Fibroblast of skin of right biceps (primary cell): ENCODE measurements at regions not wholly inside any gene's neighbourhood (a gene's known extent, or its start where the extent isn't known, plus 50 kb on each side); places are given as distances from the start of the nearest gene placed in this dataset.

Source experiments
- DNase-seq: peaks from one replicate; pipeline ENCODE4 v3.0.0-alpha.2; 2013

DNA sequence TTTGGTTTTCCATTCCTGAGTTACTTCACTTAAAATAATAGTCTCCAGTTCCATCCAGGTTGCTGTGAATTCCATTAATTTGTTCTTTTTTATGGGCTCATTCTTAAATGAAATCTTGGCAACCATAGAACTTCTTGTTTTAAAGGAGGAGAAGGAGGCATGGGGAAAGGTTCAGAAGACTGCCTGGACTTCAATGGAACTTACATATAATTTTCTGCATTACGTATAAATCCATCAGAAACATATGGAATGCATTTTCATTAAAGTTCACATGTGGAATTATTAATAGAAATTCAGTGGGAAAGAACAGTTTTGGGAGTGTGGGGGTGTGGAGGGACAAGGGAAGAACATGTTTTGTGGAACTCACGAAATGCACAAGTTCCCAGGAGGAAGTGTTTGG is 176.6 kb upstream of the PRKCQ start:
- no peak for DNase-seq

- DNase-seq, result no peak
Measured at GRCh38 chr10:6755781-6756460, 175.8 kb upstream of the PRKCQ start.

GRCh38 chr10:6753644-6754043 is 173.6 kb upstream of the PRKCQ start:
- DNase-seq, result no peak

DNA sequence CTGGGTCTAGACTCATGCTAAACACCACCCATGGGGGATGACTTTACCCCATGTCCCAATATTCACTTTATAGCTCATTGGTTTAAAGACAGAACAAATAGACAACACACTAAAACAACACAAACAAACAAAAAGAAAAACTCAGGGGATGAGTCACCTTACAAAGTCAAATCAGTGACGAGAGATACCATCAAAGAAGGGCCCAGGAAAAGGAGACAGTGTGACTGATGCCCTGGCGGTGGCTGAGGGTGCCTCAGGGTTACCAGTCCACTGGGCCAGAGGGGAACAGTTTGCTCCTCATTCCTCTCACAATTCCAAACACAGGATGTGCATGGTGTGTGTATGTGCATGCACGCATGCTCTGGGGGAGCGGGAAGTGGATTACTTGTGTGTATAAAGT is 171.3 kb upstream of the PRKCQ start:
- DNase-seq, result no peak

- DNase-seq, result peak; percentile 88
Measured at GRCh38 chr10:6748981-6749635, 169.0 kb upstream of the PRKCQ start.

DNA sequence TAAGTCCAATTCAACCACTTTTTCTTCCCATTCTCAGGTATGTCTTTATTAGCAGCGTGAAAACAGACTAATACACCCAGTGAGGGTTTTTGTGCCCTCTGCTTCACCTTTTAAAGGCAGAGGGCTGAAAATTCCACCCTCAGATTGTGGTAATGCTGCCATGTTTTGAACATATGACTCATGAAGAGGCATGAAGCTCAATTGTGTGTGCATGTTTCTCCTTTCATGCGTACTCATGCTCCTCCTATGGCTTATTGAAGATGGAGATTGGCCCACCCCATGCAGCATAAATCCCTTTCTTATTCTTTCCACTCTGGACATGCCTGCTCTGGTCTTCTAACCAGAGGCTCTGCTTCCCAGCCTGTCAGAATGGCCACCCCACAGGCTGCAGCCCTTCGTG is 168.0 kb upstream of the PRKCQ start:
- peak; percentile 48 for DNase-seq

DNA sequence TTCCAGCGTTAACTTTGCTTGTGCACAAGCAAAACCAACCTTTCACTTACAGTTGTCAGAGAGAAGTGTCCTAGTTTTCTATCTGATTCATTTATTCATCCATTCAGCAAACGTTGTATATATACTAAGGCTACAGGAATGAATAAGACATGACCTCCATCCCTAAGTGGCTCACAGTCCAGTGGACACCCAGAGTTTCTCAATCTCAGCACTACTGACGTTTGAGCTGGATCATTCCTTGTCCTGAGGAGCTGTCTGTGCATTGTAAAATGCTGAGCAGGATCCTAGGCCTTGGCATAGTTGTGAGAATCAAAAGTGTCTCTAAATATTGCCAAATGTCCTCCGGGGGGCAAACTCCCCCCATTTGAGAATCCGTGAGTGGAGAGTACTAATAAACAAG is 166.7 kb upstream of the PRKCQ start:
- no peak for DNase-seq

GRCh38 chr10:6743291-6743849 is 163.3 kb upstream of the PRKCQ start:
- no peak for DNase-seq

DNA sequence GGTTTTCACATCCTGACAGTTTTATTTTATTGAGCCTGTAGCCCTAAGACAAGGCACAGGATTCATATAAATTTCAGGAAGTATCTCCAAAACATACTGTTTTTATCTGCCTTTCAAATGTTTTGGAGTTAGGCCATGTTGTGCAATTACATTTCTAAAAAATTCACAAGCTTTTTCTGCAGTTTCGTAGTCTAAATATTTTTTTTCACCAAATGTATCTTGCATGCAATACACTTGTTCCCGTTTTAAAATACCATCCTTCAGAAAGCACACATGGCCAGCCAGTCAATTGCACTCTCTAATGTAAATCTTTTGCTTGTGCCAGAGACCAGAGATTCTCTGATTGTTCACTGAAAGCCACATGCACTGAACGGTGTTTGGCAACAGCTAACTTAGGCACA is 161.5 kb upstream of the PRKCQ start:
- peak; percentile 8 for DNase-seq

- no peak for DNase-seq
Measured at GRCh38 chr10:6739530-6740174, 159.6 kb upstream of the PRKCQ start.

DNA sequence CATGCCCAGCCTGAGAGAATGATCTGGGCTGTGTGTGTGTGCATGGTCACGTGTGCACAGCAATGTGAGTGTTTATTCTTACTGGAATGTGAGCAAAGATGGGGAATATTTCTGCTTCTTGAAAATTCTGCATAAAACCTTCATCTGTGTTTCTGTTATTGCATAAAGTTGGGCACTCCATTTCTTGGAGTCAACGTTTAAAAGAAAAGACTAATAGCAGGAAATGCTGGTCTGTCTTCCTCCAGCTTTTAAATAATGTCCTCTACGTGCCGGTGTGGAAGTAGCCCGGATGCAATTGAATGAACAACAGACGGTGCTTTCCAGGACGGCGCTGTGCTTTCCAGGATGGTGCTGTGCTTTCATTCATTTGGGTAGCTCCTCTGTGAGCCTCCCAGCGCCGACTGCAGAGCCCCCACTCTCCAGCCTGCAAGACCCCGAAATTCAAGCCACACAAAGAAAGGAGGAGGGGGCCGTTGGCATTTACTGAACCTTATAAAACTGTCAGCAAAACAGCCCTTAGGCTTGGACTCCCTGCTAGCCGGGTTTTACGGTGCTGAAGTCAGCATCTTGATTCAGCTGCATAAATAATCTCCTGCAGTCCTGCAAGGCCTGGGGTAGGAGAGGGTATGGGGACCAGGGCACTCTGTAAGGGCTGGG is 158.2 kb upstream of the PRKCQ start:
- peak; percentile 43 for DNase-seq

DNA sequence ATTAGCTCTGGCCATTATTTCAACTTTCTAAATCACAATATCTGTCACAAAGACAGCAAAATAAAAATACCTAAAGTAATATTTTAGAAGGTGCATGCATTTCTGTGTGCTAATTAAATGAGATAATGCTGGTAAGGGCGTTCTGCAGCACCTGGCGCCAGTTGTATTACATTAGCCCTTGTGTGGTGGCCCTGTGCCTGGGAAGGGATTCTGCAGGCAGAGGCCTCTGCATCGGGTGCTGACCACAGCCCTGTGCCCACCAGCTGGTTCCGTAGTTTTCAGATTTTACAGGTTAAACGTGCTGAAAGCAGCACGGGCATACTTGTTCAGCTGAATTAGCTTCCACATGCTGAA is 157.7 kb upstream of the PRKCQ start:
- DNase-seq, result no peak

GRCh38 chr10:6737080-6737641 is 157.1 kb upstream of the PRKCQ start:
- peak; percentile 68 for DNase-seq

GRCh38 chr10:6734286-6734685 is 154.2 kb upstream of the PRKCQ start:
- no peak for DNase-seq

DNA sequence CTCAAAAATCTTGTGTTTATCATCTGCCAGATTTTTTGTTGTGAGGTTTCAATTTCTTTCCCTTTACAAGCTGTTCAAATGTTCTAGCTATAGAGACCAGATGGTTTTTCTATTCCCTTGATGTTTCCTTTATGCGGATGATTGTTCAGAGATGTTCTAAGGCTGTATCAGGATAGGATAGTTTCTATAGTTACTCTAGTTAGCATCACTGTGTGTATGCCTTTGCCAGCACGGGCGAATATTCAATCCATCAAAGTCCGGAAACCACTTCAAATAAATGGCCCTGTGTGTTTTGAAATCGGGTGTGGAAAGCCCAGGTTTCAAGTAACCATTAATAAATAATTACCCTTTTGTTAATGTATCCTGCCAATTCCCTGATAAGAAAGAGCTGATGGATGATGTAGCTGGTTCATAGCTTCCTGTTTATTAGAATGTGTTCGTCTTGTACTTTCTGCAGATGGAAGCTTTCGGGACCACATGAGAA is 149.8 kb upstream of the PRKCQ start:
- no peak for DNase-seq

DNA sequence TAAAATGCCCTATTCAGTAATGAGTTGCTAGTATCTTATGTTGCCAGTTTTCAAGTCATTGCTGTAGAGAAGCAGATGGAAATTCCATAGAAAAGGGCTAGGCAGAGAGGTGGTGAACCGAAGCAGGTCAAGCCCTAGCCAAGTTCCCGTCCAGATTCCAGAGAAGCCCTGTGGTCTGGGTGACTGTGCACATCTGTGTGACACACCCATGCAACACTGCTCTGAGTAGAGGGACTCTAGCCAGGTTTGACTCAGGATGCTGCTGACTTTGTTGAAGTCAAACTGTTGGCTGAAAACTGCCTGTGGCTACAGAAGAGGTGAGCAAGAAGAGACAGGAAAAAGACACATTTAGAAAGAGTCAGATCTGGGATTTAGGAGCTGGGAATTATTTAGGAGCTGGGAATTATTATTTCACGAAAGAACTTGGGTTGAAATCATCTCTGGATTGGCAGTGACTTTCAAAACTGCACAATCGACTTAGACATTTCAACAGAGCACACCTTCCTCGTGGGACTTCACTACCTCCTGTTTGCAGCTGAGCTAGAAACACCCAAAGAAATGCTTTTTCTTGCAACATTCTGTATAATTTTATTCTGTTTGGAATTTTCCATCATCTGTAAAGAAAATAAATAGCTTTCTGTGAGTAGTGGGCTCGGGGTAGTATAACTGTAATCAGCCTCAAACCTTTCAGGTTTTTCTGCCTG is 149.1 kb upstream of the PRKCQ start:
- peak; percentile 55 for DNase-seq

DNA sequence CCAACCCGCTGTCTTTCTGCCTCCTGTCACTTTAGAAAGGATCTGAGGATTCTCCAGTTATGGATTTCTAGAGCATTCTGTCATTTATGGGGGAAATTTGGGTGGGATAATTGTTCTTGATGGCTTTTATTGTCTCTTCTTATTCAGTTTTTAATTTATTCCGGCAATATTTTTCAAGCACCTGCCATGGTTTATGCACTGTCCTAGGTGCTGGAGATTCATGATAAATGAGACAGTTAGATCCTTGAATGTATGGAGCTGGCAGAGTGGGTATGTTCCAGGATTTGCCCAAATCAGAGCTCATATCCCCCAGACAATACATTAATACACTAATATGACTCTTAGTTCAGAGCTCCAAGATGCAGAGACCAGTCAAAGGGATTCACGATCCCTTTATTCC is 146.8 kb upstream of the PRKCQ start:
- no peak for DNase-seq

GRCh38 chr10:6722616-6723004 is 142.5 kb upstream of the PRKCQ start:
- DNase-seq, result peak; percentile 73

DNA sequence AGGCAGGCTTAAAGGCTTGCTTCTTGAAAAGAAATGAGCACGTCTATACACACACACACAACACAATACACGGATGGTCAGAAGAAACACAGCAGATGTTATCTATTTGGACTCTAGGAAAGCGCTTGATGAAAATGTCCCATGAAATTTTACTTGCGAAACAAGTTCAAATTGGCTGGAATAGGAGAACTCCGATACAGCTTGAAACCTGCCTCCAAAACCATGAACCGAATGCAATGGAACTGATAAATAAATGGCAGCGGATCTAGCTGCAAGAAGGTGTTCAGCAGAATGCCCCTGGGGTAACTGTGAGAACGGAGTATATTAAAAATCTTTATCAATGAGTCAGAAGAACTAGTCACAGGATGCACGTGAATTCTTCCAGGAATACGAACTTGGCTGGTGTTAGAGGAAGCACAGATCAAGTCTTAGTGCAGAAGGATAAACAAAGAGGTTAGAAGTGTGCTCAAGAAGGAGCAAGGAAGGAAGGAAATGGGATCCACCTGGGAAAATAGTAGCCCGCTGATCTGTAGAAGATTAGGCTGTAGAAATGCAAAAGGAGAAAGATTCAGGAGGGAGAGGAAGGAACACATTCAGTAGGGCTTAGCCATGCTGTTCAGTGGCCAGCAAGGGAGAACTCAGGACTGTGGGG is 142.0 kb upstream of the PRKCQ start:
- DNase-seq, result peak; percentile 97

GRCh38 chr10:6721480-6721879 is 141.4 kb upstream of the PRKCQ start:
- DNase-seq, result peak; percentile 98

- no peak for DNase-seq
Measured at GRCh38 chr10:6719561-6719960, 139.5 kb upstream of the PRKCQ start.

DNA sequence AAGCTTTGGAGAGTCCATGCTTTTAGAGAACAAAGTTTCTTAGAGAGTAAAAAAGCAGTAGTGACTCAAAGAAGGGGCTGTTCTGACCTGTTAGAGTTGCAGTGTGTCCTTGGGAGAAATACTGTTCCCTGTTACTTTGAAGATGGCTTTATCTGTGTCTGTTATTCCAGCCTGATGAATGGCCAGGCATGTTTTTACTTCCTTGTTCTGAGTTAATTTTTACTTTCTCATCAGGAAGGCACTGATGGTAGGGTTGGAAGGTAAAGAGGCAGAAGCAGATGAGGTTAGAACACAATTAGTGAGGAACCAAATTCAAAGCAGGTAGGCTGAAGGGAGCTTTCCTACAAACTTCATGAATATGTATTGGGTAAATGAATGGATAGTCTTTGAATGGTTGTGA is 138.5 kb upstream of the PRKCQ start:
- DNase-seq, result no peak
